Inflammatory macrophage treated with lipopolysaccharide for 1 hour (primary cell): ENCODE measurements at regions not wholly inside any gene's neighbourhood (a gene's known extent, or its start where the extent isn't known, plus 50 kb on each side); places are given as distances from the start of the nearest gene placed in this dataset.

ENCODE experiments used
- DNase-seq, 2 donors: peaks; one replicate each; pipeline ENCODE4 v3.0.0-alpha.2; 2020 to 2022

DNA sequence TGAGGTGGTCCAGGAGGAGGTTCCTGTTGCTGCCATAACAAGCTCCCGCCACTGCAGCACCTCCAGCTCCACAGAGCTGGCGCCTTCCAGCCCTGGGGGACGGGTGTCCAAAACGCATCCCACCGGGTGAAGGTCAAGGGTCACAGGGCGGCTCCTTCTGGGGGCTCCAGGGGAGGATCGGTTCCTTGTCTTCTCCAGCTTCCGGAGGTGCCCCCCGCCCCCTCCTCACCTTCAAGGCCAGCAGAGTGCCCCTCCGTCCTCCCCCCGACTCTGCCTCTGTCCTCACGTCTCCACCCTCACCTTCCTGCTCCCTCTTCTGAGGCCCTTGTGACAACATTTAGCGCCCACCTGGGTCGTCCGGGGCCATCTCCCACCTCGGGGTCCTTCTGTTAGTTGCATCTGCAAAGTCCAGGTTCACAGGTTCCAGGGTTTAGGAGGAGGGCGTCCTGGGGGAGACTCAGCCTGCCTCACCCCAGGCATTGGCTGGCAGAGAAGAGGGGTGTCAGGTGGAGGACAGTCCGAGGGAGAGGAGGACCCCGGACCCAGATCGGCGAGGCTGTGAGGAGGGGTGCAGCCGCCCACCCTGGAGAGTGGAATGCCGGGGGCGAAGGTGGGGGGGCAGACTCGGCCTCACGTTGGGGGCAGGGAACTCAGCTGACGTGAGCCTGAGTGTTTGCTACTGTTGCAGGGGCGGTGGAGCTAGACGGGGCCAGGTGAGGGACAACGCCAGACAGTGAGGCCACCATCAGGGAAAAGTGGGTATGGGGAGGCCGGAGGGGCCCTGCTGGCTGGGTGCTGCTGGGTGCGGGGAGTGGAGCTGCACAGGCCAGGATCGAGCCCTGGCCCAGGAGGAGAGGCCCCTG, 205.5 kb upstream of the C14orf180 start:
- no peak for DNase-seq

DNA sequence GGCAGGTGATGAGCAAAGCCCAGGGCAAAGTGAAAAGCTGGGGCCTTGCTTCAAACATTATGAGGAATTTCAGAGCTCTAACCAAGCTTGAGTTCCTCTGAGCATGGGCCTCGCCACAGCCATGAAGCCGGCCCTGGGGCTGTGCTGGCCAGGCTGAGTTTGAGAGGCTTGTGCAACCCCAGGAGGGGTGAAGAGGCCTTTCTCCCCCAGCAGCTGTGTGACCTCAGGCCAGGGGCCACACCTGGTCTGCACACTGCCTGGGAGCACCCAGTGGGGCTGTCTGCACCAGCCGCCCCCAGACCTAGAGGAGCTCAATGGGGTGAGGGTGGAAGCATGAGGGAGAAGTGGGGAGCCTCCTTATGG, 204.9 kb upstream of the C14orf180 start:
- DNase-seq = no peak

DNA sequence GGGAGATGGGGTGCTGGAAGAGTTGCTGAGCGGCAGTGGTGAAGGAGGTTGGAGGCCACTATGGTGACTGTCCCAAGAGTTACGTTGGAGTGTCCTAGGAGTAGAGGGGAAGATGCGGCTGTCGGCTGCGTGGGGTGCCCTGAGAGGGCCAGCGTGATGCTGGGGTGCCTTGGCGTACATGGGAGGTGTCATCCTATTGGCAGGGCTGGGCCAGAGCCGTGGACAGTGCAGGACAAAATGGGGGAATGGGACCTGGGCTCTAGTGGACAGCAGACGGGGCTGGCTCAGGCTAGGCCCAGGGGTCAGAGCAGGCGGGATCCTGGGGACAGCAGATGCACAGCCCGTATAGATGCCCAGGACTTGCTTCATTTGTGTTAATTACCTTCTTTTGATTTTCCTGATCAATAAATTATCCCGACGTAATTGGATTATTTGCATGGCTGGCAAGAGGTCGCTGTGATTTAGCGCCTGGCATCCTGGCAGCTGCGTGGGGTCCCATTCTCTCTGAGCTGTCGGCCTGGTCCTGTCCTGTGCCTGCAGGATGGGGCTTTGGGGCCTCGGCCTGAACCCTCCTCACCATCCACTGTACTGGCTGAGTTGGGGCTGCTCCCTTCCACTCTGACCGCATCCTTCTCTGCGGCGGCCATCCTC, 203.9 kb upstream of the C14orf180 start:
- no peak for DNase-seq

DNA sequence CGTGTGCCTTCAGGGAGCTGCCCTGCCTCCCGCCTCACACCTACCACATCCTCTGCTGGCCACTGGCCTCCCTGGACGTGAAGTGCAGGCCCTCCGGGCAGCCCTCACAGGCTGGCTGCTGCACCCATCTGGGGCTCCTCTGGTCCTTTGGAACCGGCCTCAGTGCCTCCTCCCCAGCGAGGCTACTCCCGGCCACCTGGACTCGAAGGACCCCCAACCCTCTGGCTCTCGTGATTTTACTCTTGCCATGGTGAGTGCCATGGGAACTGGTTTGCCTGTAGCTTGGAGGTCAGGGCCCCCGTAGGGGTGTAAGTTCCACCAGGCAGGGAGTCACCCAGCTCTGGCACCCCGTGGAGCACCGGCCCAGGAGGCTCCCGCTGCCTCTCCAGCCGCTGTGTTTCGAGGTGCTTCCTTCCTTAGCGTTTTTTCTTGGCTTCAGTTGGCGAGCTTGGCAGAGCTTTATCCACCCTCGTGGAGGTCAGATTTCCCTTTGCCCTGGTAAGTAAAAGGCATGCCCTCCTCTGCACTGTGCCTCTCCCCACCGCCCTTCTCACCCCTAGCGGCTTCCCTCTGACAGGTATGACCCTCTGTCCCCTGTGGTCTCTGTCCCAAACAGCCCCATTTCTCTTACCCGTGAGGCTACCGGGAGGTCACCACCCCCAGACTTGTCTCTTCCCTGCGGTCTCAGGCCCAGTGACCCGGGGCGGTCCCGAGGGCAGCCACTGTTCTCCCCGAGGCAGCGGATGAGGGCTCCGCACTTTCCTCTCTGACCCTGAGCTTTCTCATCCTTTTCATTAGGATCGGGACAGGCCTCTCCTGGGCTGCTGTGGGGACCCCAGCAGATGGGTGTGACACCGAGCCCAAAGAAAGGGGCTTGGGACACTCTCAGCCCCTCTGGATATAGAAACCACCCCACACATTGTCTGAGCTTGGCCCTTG, 203.1 kb upstream of the C14orf180 start:
- DNase-seq = no peak

DNA sequence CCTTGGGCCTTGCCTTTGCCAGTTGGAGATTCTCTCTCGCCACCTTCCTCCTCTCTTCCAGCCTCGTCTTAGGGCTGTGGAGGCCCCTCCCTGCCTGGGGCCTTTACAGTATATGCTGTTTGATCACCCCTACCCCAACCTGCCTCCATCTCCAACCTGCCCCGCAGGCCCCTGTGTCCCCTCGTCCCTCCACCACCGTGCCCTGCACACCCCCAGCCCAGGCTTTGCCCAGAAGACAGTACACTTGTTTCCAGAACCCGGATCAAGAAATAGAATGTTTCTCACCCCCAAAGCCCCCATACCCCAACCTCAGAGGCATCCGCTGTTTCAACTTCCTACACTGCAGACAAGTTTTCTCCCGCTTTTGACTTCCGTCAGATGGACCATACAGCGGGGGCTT, 202.3 kb upstream of the C14orf180 start:
- no peak for DNase-seq

DNA sequence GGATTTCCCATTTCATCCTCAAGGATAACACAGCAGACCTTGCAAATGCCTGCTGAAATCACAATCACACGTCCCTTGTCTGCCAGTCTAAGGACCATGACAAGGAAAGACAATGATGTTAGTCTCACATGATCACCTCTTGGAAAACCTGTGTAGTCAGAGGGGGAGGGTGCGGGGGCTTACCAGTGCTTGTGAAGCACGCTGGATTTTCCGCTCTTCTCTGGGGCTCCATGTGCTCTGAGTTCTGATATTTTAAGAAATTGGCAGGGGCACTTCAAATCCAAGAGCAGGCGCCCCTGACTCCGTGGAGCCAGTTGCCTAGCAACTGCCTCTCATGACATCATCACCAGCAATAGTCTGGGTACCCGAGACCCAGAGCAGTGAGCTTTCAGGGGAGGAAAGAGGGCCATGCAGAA, 200.9 kb upstream of the C14orf180 start:
- DNase-seq = no peak

DNA sequence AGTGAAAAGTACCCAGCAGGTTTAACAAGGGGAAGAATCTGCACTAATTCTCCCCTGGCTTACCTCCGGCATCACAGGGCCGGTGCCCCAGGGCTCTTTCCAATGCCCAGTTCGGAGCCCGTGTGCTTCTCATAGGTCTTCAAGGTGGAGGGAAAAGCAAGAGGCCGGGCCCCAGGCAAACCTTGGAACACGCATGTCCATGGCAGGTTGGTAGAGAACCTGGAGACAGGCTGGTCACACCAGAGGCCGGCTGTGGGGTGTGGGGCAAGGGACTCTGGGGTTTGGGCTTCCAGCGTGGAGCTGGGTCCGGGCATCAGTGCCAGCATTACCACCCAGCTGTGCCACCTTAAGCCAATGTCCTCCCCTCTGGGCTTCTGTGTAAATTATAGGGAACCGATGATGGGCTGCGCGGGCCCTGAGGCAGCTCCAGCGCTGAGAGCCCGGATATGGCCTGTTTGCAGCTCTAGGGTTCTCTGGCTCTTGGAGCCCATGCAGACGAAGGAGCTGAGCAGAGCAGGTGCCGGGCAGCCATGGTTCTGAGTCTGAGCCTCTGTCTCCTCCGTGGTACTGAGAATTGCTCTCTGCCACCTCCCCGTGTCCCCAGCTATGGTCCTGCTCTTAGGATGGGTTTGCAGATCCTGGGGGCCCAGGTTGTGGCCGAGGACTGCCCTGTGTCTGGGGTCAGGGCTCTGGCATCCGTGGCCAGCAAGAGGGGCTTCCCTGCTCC, 197.0 kb upstream of the C14orf180 start:
- DNase-seq = no peak

DNA sequence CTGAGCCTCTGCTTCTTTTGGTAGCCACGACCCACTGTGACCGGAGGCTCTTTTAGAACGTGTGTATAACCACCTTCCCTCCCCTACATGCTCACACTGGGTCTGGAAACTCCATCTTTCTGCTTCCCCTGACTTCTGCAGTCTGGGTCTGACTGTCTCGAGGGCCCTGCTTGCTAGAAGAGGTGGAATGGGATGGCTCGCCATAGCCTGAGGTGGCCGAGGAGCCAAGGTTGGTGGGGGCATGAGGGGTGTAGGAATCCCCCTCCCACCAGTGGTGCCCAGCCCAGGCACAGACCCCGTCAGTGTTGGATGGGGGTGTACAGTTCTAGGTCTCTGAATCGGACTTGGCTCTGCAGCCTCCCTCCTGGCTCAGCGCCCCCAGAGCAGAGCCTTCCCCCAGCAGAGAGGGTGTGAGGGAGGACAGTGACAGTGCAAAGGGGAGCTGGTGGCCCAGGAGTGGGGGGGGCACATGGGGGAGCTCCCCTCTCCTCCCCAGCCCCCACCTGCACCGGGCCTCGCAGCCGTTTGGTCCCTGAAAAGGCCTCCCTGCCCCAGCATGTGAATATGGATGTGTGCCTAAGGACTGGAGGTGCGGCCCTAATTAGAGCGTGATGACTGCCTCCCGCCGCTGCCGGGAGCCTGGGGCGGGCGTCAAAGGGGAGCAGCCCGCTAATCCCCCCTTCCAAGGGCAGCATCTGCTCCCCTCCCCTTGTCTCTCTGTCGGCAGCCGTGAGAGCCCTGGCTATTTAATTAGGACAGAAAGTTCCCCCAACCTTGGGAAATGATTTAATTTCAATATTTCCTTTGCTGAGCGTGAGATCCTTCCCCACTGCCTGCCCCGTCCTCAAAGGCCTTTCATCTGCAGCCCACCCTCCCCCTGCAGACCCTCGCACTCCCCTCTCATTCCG, 196.2 kb upstream of the C14orf180 start:
- no peak for DNase-seq

DNA sequence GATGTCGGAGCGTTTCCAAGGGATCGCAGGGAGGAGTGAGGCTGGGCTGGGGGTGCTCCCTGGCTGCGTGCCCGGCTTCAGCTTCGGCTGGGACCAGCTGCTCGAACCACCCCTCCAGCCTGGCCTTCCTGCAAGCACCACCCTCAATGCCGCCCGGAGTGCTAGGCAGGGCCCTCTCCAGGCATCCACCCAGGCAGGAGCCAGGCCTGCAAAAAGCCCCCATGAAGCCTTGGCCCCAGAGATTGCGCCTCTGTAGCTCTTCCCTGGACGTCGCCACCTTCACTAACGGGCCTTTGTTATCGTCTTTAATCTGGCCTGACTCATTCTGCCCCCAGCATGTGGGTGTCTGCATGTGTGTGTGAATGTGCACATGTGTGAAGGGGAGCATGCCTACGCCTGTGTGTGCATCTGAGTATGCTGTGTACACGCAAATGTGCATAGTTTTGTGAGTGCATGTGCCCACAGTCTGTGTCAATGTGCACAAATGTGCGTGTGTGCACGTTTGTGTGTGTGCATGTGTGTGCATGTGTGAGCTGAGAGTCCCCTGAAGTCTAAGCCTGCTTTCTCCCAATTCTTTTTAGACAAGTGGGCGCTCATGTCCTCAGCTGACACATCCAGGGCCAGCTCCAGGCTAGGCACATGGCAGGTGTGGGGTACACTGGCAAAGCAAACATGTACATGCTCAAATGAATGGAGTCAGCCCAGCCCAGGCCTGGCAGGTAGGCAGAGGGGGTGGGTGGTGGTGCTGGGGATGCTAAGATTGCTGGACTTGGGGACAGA, 195.4 kb upstream of the C14orf180 start:
- no peak for DNase-seq

DNA sequence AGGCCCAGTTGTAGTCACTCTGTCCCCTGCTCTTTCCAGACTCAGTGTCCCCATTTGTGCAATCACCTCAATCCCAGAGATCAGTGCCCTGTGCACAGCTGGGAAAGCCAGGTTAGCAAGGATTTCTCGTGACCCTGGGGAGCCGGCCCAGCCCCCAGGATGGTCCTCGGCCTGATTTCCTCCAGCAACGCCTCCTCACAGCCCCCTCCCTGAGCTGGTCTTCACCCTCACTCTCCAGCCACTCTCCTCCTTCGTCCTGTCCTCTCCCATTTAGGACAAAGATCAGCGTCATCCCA, 194.8 kb upstream of the C14orf180 start:
- DNase-seq = no peak

DNA sequence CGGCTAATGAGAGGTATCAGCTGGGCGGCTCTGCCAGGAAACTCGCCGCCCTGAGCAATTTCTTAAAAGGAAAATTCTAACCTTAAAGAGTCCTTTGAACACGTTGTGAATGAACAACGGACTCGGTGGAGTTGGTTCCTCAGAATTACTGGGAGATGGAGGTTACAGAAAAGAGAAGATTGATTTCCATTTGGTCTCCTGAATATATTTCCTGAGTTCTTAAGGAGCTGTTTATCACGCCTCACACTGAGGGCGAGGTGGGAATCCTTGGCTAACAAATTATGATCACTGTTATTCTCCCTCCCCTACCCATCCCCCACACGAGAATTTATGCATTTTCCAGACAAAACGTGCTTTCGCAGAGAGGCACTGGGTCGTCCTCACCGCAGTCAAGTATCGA, 194.5 kb upstream of the C14orf180 start:
- no peak for DNase-seq

DNA sequence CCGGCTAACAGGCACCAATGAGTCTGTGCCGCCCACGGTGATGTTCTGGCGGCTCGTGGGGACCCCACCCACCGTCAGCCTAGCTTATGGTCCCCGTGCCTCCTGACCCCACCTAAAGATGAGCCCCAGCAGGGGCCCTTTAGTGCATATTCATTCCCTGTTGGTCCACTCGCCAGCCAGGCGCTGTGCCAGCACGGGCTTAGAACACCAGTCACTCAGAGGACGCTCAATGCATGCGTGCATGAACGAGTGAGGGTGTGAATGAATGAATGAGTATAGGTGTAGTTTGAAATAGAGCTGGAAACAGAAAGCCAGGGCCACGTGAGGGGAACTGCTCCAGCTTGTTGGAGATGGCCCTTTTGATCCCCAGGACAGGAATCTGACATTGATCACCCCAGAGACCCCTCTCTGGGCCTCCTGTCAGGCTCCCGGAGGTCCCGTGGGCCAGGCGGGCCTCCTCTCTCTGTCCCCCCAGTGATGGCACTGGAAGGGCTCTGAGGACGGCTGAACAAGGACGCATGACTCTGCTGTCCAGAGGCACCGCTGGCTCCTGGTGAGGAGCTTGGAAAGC, 193.9 kb upstream of the C14orf180 start:
- no peak for DNase-seq

DNA sequence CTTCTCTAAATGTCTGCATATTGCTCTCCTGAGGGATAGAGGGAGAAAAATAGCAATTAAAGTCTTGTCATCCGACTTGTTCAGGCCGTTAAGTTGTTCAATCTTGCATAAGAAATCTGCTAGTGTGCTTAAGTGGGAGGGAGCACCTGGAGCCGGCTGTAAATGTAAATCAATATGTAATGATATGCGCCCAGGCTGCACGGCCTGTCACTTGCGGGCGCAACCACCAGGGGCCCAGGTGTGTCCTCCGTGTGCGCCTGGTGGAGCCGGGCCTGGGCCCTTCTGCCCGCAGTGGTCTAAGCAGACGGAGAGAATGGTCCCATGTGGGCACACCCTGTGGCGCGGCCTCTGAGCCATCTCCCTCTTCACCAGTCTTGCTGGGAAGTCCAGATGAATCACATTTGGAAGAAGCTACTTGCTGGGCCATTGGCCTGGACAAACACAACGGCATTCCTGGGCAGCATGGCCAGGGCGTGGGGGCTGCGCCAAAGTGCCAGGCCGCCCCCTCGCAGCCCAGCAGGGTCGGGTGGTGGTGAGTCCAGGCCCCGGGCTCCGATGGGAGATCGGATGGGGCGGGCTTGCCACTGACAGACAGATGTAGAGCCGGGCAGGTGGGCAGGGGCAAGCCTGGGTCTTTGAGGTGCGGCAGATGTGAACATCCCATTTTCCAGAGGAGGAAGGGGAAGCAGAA, 193.3 kb upstream of the C14orf180 start:
- DNase-seq = no peak

DNA sequence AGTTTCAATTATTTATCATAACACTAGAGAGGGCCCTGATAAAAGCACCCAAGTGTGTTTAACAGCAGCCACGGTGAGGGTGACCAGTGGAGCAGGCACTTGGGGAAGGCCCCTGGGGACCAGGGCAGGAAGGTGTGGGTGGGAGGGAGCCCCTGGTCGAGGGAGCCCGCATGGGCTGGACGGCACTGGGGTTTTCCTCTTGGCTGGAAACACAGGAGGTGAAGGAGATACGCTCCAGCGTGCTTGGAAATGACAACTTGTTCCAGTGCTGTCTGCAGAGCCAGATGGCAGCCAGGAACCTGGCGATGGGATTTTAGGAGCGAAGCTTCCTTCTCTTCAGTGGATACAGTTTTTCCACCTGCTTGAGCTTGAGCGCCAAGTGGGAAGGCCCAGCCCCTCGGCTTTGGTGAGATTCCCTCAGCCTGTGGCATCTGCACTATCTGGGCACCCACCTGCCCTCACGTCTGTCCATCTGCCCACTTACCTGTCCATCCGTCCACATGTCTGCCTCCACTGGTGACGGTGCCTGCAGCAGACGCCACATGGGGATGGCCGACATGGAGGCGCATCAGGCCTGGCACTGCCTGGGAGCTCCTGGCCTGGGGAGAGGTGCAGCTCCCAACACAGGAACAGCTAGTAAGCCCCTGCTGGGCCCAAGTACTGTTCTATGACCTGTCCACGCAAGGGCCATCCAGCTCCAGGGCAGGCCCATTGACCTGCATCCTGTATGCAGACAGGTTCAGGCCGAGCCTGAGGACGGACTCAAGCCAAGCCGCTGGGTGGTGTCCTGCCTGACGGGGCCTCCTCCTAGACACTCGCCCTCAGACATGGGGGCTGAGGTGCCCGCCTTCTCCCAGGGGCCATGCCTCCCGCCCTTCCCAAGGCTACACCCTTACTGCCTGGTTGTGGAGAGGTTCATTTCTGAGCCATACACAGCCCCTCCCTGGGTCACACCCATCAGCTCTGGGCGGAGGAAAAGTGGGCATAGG, 192.2 kb upstream of the C14orf180 start:
- no peak for DNase-seq

DNA sequence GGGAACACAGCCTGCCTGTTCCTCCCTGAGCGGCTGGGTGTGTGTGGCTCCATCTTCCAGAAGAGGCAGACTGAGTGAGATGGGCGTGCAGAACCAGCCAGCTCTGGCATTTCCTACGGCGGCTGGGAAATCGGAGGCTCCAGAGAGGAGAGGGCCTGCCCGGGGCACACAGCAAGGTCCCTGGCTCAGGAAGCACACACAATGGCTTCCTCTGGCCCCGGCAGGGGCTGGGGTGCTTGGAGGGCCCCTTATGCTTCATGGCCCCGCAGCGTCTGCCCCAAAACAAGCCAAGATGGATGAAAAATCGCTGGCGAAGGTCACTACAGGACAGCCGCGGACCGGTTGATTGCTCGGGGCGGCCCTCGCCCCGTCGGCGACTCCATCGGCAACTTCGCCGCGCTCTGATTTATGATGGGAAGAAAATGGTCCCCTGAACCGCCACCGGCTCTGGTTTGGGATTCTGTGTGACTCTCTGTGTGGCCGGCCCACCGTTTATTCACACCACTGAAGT, 191.5 kb upstream of the C14orf180 start:
- DNase-seq = no peak

DNA sequence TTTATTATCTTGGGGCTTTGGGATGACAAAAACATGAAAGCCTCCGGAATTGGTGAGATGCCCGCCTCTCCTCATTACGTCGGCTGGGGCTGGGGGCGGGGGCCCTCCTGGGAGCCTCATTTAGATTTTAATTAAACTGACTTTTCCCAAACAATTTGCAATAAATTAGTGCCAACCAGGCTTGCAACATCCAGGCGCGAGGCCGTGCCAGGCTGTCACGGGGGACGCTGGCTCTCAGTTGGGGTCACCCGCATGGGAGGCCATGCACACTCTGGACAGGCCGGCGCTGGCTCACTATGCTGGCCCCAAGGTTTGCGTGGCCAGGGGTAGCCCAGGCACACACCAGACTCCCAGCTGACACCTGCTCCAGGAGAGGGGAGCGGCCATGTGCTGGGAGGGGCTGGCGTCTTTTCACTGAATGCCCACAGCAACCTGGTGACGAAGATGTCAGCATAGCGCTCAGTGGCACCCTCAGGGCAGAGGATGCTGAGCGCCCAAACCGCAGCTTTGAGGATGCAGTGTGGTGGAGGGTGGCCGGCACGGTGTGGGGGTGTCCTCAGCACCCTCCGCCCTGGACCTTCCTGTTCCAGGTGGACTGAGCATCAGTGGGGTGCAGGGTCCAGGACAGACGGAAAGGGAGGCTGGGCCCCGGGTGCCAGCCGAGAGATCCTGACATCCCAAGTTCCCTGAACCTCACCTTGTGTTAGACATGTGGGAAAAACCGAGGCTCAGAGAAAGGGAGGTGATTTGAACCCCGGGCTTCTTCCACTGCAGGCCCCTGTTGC, 190.8 kb upstream of the C14orf180 start:
- DNase-seq = no peak

DNA sequence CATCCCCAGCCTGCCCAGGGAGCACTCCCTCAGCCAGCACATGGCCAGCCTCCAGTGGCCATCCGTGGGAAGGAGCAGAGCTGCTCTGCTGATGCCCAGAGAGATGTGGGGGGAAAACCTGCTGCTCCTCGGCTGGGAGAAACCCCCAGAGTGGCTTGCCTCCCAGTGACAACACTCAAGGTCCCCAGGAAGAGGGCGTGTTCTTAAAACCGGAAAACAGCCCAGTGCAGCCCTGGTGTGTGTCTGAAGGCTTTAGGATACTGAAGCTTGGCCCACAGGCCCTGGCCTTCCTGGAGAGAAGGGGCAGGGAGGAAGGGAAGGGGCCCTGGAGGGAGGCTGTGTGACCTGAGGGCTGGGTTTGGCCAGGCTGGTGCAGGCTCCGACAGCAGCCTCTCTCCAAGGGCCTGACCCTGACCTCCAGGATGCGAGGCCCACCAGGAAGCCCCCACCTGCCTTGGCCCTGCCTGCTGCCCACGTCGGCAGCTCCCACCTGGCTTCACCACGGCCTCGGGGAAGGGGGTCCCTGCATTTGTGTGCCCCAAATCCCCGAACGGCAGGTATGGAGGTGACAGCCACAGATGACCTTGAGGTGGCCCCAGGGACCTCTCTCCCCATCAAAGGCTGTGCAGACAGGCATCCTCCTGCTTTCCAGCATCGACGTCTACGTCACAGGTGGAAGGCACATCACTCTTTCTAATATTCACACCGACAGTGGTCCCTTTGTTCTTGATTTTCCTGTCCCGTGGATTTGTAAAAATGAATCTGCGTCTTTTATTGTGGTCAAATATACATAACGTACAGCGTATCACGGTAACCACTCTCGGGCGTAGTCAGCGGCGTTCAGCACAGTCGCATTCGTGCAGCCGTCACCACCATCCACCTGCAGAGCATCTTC, 190.0 kb upstream of the C14orf180 start:
- DNase-seq = no peak
